GM12874 (cell line): ENCODE measurements at regions not wholly inside any gene's neighbourhood (a gene's known extent, or its start where the extent isn't known, plus 50 kb on each side); places are given as distances from the start of the nearest gene placed in this dataset.

Experiments
- CTCF ChIP-seq: IDR thresholded peaks from 2 replicates; pipeline ENCODE4 v1.5.1; 2011; ENCODE audit warnings: low read depth, mild to moderate bottlenecking, control low read depth, low read length, moderate library complexity; ENCODE audit not compliant: insufficient read depth

- TF ChIP-seq CTCF = no peak
These were observed 553.8 kb upstream of the SGO1 start for GRCh38 chr3:20739814-20740213.

DNA sequence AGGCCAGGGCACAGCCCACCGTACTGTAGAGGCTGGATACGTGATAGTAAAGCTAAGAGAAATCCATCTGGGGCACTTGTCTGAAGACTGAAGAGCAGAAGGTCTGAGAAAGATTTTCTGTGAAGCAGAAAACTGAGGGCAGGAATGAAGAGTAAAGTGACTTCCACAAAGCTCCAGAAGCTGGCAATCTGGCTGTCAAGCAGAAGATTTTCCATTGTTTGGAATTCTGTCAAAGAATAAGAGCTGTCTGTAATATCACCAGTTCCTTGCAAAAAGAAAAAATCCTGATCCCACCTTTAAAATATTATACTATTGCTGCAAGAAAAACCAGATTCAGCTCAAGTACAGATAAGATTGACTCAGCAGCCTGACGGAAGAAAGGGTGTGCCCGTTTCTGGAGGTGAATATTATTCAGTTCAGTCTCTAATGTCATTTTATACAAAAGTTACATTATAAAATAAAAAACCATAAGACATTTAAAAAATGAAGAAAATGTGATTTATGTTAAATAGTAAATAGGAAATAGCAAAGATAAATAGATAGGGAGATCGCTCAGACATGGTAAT is 550.4 kb upstream of the SGO1 start:
- no peak for TF ChIP-seq CTCF

DNA sequence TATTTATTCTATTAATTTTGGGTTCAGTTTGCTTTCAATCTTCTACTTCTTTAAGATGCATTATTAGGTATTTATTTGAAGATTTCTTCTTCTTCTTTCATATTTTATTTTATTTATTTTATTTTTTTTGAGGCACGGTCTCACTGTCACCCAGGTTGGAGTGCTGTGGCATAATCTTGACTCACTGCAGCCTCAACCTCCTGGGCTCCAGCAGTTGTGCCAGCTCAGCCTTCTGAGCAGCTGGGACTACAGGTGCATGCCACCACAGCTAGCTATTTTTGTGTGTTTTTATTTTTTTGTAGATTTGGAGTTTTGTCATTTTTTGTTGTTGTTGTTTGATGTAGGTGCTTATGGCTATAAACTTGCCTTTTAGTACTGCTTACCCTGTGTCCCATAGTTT is 543.2 kb upstream of the SGO1 start:
- TF ChIP-seq CTCF = no peak

GRCh38 chr3:20726786-20727185 is 540.8 kb upstream of the SGO1 start:
- TF ChIP-seq CTCF = no peak

DNA sequence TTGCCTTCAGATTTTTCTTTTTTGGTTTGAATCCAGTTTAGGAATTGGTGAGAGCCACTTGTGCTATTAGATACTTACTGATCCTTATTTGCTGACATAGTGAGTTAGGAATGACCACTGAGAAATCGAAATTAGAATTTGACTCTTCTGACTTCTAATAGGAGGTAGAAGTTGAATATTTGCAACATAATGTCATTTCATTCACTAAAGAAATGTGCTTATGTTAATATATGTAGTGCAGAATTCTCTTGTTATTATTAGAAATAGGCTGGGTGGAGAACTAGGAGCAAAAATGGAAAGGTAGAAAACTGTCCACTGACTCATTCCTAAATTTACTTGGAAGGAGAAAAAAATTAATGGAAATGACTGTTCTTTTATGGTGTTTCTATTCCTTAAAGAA is 538.2 kb upstream of the SGO1 start:
- no peak for TF ChIP-seq CTCF

- no peak for TF ChIP-seq CTCF
These were observed 515.6 kb upstream of the SGO1 start for GRCh38 chr3:20701641-20702040.

DNA sequence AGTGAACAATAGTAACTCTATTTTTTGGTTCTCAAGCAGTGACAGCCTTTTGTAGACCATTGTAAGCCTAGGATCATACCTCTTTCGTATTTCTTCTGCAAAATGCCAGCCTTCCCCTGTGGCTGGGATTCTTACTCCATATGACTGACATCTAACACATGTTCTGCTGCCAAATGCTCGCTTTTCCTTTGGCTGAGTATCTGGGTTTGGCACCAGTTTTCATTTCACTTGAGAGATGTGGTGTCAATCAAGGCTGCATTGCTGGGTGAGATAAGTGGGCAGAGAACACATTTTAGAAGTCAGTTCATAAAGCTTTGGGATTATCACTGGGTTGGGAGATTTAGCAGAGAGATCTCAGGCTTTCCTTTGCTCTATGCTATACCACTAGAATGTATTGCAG is 514.7 kb upstream of the SGO1 start:
- no peak for TF ChIP-seq CTCF
